8988T (cell line): ENCODE measurements at regions not wholly inside any gene's neighbourhood (a gene's known extent, or its start where the extent isn't known, plus 50 kb on each side); places are given as distances from the start of the nearest gene placed in this dataset.

ENCODE experiments used
- DNase-seq: peaks from one replicate; pipeline ENCODE4 v3.0.0; 2011

GRCh38 chr6:104182811-104183210 is 676.9 kb downstream of the HACE1 start:
- DNase-seq: no peak

DNA sequence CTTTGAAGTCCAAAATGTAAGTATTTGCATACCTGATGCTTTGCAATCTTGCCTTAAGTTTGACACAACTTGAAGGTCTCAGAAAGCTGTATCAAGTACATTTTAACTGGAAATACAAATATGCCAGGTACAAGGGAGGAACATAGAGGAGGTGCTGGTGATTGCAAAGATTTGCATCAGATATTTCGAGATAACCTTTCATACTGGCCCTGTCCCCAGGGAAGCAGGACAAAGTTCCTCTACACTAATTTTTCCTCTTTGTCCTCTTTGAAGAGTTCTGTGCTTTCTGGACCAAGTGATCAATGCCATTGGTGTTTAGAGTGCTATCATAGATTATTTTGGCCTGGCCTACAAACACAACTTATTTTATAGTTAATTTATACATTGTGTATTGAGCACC is 686.1 kb downstream of the HACE1 start:
- no peak for DNase-seq

GRCh38 chr6:104170401-104170800 is 689.3 kb downstream of the HACE1 start:
- no peak for DNase-seq

GRCh38 chr6:104166055-104166668 is 693.6 kb downstream of the HACE1 start:
- no peak for DNase-seq

GRCh38 chr6:104162036-104162669 is 697.6 kb downstream of the HACE1 start:
- no peak for DNase-seq

- DNase-seq: no peak
Observed at GRCh38 chr6:104159045-104159618, 700.6 kb downstream of the HACE1 start.

- DNase-seq: no peak
Observed at GRCh38 chr6:104143757-104144156, 716.0 kb downstream of the HACE1 start.

GRCh38 chr6:104134876-104135275 is 724.8 kb downstream of the HACE1 start:
- no peak for DNase-seq

DNA sequence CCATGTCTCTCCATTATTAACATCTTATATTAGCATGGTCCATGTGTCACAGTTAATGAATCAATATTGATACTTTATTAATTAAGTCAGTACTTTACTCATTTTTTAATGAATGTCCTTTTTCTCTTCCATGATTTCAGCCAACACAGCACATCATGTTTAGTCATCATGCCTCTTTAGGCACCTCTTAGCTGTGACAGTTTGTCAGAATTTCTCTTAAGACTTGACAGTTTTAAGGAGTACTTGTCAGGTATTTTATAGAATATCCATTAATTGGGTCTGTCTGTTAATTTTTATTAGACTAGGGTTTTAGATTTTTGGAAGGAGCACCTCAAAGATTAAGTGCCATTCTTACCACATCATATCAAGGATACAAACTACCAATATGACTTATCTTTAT is 729.4 kb downstream of the HACE1 start:
- DNase-seq: no peak

DNA sequence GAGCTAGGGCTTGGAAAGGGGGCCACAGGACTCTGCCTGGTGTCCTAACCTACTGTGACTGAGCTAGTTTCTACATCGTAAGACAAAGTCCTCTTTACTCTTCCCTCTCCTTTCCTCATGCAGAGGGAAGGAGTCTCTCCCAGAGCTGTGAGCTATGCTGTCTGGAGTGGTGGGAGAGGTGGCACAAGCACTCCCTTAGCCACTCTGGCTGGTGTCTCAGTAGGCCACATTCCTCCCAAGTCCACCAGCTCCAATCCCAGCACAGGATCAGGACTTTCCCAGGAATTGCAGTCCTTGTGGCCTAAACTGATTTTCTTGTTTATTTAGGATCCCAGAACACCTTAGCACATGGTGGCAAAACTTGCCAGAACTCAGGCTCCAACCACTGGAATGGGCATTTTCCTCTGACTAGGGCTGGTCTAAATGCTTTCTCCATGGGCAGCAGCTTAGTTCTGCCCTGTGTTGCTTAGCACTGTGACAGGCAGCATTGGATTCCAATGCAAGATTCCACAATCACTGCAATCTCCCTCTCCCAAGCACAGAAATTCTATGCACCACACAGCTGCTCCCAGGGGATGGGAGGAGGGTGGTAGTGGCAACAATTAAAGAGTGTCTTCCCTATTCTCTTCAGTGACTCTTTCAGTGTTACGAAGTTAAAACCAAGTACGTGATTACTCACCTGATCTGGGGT is 733.3 kb downstream of the HACE1 start:
- no peak for DNase-seq

DNA sequence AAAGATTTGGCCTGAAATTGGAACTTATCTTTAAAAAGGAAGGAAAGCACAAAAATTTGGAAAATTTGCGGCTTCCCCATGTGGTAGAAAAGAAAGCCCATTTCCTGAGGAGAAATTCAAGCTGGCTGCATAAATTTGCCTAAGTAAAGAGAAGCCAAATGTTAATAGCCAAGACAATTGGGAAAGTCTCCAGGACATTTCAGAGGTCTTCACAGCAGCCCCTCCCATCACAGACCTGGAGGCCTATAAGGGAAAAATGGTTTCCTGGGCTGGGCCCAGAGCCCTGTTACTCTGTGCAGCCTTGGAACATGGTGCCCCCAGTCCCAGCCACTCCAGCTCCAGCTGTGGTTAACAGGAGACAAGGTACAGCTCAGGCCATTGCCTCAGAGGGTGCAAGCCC is 736.5 kb downstream of the HACE1 start:
- DNase-seq: no peak

DNA sequence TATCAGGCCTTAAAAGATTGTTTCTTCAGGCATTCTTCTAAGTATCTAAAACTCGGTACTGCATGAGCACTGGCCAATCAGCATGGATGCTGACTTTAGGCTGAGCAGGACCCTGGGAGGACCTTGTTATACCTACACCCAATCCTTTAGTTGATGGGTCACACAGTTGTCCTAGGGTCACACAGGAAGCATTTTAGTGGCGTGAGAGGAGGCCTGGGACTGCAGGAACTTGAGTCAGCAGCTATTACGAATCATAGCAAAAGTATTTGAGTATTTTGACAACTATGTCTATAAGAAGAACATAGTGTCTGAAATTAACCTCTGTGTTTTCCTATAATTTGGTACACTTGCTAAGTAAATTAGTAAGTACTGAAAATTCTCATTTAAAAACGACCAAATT is 741.4 kb downstream of the HACE1 start:
- DNase-seq: no peak

- no peak for DNase-seq
Observed at GRCh38 chr6:104109806-104110205, 749.9 kb downstream of the HACE1 start.

GRCh38 chr6:104108634-104109033 is 751.1 kb downstream of the HACE1 start:
- DNase-seq: no peak

DNA sequence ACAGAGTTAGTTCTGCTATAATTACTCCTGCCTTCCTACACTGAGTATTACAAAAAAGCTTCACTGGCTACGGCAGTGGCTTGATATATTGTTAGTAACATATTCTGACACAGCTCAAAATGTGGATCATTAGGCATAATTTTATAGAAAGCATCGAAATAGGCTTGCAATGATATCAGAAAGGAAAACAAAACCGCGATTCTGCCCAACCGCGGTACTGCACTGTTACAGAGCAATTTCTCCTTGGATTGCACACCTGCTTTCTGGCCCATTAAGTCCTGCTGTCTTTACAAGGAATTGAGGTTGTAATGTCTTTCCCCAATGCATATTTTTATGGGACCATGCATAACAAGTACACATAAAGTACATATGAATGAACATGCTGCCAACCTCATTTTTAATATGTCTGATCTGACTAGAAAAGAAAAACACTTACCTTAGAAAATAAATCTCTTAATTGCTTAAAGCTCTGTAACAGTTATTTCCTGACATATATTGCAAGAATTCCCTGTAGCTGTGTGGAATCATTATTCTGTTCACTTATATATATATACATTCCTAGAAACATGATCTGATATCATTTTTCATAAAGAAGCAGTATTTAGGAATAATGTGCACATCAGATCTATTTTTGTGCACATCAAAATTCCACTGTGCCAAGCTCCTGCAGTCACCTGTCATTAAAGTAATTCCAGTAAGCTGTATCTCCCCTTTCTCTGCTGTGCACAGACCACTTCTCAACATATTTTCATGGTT is 763.9 kb downstream of the HACE1 start:
- DNase-seq: no peak

- DNase-seq: no peak
Observed at GRCh38 chr6:104087765-104088164, 772.0 kb downstream of the HACE1 start.

GRCh38 chr6:104068281-104068680 is 791.4 kb downstream of the HACE1 start:
- DNase-seq: no peak

GRCh38 chr6:104064876-104065275 is 794.8 kb downstream of the HACE1 start:
- DNase-seq: no peak

DNA sequence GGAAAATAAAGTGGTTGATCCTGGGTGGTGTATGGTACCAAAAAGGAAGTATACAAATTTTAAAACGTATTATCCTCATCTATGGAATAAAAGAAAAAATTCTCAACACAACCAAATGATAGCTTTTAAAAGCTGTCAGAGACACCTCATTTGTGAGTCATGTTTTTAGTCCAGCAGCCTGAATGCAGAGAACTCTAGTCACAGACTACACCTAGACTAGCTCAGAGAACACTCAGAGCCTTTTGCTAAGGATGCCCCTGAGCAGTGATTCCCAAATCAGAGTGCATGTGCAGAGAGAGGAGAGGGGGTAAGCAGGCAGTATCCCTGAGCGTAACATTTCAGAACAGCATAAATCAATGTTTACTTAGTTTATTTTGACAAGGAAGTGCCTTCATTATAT is 809.3 kb downstream of the HACE1 start:
- no peak for DNase-seq

GRCh38 chr6:104046426-104046825 is 813.3 kb downstream of the HACE1 start:
- no peak for DNase-seq

DNA sequence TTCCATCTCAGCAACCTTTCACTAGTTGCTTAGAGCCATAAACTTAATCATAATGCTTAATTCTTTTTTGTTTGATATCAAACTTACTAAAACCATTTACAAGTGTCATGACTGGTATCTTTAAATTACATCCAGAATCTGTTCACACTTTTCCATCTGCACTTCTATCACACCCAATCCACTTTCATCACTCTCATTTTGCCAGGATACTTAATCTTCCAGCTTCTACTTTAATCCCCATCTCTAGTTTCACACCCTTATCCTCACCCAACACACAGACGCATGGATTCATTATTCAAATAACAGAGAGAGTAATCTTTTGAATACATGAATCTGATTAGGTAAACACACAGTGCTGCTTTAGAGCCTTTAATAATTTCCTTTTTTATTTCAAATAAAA is 828.4 kb downstream of the HACE1 start:
- no peak for DNase-seq

DNA sequence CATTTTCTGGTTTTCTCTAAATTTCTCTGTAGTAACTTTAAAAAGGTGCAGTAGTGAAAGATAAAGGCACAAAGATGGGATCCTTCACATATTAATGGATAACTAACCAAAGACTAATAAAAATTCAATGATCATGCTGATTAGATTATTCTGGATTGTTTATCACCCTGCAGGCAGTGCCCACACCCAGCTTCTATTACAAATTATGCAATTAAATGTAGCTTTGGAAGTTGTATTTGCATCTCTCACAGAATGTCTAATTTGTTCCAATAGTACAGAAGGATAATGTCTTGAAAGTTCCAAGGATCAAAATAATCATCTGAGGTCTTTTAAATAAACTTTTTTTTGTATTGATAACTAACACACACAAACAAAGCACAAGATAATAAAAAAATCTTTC is 837.6 kb downstream of the HACE1 start:
- no peak for DNase-seq

DNA sequence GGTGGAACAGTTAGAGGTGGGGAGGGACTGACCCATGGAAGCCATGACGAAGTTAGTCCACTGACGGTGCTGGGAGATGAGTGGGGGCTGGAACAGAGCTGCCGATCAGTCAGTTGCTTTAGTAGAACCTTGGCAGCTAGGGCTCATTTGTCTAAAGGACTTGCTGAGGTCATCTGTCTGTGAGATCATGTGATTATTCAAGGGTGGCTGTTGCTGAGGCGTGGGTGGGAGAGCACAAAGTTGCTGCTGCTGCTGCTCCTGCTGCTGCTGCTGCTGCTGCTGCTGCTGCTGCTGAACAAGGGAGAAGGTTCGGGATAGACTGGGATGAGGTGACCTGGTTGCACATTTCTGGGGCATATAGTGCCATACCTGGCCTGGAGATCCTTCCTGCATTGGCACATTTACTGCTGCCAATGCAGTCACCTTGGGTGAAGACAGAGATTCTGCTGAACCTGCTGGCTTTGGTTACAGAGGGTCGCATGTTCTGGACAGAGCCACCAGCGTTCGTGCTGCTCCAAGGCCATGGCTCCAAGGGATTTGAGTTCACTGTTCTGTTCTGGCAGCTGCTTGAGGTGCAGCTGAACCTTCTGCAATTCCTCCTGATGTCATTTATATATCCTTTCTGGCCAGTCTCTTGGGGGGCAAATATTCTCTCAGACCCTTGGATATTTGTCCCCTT is 840.5 kb downstream of the HACE1 start:
- no peak for DNase-seq
